GM12875 (cell line): ENCODE measurements at regions not wholly inside any gene's neighbourhood (a gene's known extent, or its start where the extent isn't known, plus 50 kb on each side); places are given as distances from the start of the nearest gene placed in this dataset.

Source experiments
- H3K4me3 ChIP-seq: one replicate; pipeline ENCODE4 v1.5.1; 2011; ENCODE audit warnings: low read depth, low read length, control low read depth
- TF ChIP-seq, protein P1 (sequence below): IDR thresholded peaks from 2 replicates; pipeline ENCODE4 v1.5.1; 2011; ENCODE audit warnings: low read depth, mild to moderate bottlenecking, control low read depth, inconsistent platforms, low read length, moderate library complexity, borderline replicate concordance; ENCODE audit not compliant: insufficient read depth

DNA sequence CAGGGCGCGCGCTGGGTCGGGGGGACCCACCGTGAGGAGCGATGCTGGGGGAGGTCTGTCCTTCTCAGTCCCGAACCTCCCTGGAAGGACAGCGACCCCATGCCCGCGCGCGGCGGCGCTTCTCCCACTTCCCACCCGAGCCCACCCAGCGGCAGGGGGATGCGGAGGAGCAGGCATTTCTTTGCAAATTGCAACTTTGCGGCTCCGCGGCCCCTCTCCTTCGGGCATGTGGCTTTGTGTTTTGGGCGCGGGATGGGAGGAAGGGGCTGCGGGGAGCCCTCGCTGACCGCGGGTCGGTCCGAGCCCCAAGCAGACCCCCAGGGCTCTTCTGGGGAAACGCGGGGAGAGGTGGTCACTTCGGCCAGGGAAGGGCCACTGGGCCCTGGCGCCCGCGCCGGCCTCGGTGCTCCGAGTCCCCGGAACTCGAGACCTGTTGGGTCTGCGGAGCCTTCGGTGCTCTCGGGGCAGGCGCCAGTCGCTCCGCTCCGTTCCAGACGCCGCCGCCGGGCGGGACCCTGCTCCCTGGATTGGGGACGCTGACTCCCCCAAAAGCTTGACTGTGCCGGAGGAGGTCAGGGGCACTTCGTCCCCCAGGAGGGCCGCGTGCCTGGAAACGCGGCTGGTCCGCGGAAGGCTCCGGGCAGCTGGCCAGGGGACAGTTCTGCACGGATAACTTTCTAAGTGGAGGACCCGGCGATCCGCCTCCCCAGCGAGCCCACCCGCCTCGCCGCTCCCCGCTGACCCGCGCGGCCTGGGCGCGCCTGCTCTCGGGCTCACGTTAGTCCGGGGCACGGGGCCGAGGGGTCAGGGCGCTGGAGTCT is 164.2 kb upstream of the DPP6 start:
- no peak overlapping the region for H3K4me3 ChIP-seq
- TF ChIP-seq, protein P1, sequence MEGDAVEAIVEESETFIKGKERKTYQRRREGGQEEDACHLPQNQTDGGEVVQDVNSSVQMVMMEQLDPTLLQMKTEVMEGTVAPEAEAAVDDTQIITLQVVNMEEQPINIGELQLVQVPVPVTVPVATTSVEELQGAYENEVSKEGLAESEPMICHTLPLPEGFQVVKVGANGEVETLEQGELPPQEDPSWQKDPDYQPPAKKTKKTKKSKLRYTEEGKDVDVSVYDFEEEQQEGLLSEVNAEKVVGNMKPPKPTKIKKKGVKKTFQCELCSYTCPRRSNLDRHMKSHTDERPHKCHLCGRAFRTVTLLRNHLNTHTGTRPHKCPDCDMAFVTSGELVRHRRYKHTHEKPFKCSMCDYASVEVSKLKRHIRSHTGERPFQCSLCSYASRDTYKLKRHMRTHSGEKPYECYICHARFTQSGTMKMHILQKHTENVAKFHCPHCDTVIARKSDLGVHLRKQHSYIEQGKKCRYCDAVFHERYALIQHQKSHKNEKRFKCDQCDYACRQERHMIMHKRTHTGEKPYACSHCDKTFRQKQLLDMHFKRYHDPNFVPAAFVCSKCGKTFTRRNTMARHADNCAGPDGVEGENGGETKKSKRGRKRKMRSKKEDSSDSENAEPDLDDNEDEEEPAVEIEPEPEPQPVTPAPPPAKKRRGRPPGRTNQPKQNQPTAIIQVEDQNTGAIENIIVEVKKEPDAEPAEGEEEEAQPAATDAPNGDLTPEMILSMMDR: no peak

DNA sequence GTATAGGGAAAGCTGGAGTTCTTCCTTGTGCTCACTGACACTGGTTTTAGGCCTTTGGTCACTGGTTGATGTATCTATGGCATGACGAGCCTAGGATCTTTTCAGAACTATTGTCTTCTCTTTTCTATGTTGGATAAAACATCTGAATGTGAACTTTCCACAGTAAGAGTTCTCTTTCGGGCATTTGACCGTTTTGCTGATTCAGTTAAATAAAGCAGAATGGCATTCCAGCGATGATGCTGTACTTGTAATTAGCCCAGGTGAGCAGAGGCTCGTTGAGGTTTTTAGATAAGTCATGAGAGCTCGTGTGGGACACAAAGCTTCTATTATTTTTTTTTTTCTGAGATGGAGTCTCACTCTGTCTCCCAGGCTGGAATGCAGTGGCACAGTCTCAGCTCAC is 160.2 kb upstream of the DPP6 start:
- H3K4me3 ChIP-seq: no peak overlapping the region
- TF ChIP-seq, protein P1: no peak

DNA sequence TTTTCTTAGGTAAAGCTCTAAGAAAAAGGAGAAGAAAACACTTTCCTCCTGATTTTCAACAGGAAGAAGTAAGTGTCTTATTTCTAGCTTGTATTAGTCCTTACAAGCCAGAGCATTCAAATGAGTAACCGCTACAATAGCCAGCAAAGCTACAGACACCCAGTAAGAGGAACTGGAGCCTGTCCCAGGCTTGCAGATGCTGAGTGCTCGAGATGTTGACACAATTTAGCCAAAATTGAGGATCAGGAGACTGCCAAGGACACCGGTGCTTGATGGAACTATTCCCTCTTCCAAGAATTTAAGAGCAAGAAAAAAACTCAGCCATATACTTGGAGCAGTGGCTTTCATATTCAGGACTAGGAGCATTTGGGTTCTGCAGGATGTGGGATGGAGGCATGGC is 149.3 kb upstream of the DPP6 start:
- H3K4me3 ChIP-seq: no peak overlapping the region
- TF ChIP-seq, protein P1: no peak

DNA sequence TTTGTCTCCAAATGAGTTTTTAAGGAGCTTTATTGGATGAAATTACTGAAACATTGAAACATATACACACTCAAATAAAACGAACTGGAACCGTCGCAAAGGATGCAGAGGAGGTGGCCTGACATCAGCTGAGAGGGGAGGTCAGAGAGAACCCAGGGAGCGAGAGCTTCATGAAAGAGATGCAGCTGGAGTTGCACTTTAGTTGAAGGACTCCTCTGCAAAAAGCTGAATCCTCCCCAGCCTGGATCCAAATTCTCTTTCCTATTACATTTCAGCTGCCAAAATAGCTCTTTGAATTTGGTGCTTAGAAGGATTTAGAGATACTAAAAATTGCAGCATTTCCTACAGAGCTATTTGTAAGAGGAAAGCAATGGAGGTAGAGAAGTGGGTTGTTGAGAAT is 140.0 kb upstream of the DPP6 start:
- TF ChIP-seq, protein P1: no peak
- no peak overlapping the region for H3K4me3 ChIP-seq

DNA sequence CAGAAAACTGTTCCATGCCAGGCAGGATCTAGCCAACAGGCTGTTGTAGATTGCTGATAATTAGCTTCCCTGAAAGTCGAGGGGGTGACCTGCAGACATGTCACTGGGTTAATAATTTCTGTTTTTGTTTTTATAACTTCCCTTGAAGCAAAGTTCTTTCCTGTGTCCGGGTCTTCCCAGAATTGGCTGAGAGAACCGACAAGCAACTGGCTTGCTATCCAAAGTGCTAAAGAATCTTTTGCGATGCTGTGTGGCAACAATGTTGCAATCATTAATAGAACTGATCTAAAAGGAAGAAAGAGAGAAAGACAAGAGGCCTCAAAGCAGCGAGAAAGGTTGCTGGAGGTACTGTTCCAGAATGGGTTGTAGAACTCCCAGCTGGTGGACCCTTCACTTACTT is 132.1 kb upstream of the DPP6 start:
- TF ChIP-seq, protein P1: no peak
- no peak overlapping the region for H3K4me3 ChIP-seq

GRCh38 chr7:153920897-153921296 is 131.3 kb upstream of the DPP6 start:
- TF ChIP-seq, protein P1: no peak

DNA sequence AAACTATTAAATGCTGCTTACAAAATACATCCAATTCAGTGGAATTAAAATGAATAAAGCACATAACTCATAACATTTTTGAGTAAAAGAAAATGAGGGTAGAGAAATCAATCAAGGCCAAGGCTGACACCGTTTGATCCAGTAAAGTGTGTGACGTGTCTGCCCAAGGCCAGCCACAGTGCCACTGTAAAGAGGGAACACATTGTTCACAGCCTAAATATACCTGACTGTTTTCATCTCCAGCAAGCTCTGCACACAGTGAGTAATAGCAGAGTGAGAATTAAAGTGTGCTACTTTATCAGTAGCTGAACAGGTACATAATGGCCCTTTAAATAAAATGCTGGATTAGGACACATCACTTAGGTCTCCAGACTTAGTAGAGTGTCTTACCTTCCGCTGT is 130.8 kb upstream of the DPP6 start:
- TF ChIP-seq, protein P1: no peak
- no peak overlapping the region for H3K4me3 ChIP-seq

More at GRCh38 chr7:153920897-153921296, 131.3 kb upstream of the DPP6 start:
- no peak overlapping the region for H3K4me3 ChIP-seq
